ENCODE measurements at regions not wholly inside any gene's neighbourhood (a gene's known extent, or its start where the extent isn't known, plus 50 kb on each side); places are given as distances from the start of the nearest gene placed in this dataset.

GRCh38 chr2:150319085-150319484 lies 168.4 kb downstream of the RND3 start:
- DNase-seq (ENCODE audit: low spot score): no peak

- no peak for DNase-seq (ENCODE audit: low spot score)
Observed at GRCh38 chr2:150312271-150312670, 175.2 kb downstream of the RND3 start.

DNA sequence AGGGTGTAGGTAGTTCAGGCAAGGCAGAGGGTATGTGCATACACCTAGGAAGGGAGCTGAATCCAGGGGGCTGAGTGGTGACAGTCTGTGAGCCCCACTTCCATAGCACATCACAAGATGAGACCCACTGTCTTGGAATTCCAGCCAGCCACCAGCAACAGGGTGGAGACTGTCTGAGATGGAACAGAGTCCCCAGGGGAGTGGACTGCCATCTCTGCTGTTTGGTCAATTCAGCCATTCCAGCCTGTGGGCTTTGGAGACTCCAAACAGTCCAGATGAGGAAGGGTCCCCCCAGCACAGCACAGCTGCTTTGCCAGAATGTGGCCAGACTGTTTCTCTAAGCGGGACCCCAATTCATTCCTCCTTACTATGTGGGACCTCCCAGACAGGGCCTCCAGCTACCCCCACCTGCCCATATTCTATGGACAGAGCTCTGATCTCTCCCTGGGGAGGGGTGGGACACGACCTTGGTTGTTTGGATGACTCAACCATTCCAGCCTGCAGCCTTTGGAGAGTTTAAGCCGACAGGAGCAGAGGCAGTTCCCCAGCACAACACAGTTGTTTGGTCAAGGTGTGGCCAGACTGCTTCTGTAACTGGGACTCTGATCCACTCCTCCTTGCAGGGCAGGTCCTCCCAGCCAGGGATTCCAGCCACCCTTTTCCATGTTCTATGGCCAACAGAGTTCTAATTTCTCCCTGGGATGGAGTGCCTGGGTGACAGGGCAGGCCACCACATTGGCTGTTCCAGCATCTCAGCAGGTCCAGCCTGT lies 178.0 kb downstream of the RND3 start:
- peak; percentile 76 for DNase-seq (ENCODE audit: low spot score)

DNA sequence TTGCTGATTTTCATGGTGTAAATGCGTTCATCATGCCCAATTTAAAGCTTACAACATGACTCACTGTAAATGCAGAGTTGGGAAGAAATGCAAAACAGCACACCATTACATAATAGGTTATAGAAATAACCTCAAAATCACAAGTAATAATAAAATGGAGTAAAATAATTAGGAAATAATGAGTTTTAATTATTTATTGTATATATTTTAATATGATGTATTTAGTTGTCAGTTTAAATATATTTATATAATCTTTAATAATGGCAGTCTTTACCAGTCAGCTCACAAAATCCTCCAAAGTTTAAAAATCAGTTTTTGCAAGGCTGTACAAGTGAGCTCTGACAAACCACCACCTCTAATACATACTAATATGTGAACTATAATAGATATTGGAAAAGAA lies 180.2 kb downstream of the RND3 start:
- DNase-seq (ENCODE audit: low spot score): no peak

GRCh38 chr2:150303281-150303680 lies 184.2 kb downstream of the RND3 start:
- no peak for DNase-seq (ENCODE audit: low spot score)

- DNase-seq (ENCODE audit: low spot score): no peak
Observed at GRCh38 chr2:150298571-150299305, 188.7 kb downstream of the RND3 start.

DNA sequence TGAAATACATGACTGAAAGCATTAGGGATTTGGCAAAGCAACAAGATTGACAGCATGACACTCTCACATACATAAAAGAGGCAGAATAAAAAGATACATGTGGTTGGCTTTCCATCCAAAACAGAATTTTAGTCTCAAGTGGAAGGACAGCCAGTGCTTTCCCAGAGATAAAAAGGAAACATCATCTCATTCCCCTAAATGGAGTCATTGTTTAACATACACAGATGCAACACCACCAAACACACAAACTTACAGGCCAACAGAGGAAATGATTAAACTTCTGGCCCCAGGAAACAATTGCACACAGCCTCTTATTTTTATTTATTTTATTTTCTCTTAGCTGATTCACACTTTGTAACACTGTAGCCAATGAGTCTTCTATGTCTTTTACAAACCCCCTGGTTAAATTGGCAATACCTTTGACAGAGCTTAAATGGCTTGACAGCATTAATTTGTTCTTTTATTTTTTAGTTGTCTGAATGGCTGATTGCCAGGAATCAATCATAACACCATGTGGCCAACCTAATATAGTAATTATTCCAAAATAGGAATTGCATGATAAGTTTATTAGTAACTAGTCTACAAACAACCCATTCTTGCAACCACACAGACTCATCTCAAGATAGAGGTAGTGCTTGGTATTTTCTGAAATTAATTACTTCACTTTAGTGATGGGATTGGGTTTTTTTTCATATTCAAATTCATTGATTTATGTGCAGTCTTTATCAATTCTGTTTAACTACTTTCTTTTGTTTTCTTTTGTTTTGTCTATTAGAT lies 190.5 kb downstream of the RND3 start:
- DNase-seq (ENCODE audit: low spot score): no peak

DNA sequence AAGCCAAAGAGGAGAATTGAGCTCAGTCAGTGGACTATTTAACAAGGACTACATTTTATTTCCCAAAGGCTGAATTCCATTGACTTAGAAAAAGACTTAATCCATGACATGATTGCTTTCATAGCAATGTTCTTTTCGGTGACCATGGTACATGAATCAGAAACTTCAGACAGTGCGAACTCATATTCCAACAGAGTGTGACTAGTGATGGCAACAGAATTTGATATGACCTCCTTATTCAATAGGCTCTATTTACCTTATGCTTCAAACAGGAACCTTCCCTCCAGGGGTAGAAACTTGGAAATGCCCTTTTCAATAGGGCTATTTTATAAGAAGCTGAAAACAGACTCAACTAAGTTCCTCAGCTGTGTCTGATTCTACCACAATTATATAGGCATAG lies 191.9 kb downstream of the RND3 start:
- DNase-seq (ENCODE audit: low spot score): no peak

- DNase-seq (ENCODE audit: low spot score): no peak
Observed at GRCh38 chr2:150293771-150294170, 193.7 kb downstream of the RND3 start.

GRCh38 chr2:150292807-150293206 lies 194.7 kb downstream of the RND3 start:
- no peak for DNase-seq (ENCODE audit: low spot score)

GRCh38 chr2:150292192-150292591 lies 195.3 kb downstream of the RND3 start:
- no peak for DNase-seq (ENCODE audit: low spot score)

DNA sequence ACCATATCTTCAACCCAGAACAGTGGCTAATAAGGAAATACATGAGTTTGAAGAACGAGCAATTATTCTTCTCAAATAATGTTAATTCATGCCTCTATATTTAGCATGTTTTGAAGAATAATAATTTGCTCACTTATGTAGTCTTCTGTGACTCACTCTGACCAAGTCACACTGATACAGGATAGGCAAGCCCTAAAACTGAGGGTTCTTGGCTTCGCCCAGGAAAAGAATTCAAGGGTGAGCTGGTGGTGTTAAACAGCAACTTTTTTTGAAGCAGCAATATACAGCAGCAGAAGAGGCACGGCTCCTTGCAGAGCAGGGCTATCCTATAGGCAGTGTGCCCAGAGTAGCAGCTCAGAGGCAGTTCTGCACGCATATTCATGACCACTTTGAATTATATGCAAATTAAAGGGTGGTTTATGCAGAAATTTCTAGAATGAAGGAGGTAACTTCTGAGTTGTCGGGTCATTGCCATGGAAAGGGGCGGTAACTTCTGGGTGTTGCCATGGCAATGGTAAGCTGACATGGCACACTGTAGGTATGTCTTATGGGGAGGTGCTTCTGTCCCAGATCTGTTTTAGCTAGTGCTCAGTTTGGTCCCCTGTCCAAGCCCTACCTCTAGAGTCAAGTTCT lies 200.6 kb downstream of the RND3 start:
- DNase-seq (ENCODE audit: low spot score): peak; percentile 89

- DNase-seq (ENCODE audit: low spot score): no peak
Observed at GRCh38 chr2:150284116-150284515, 203.4 kb downstream of the RND3 start.

- no peak for DNase-seq (ENCODE audit: low spot score)
Observed at GRCh38 chr2:150282771-150283371, 204.6 kb downstream of the RND3 start.

DNA sequence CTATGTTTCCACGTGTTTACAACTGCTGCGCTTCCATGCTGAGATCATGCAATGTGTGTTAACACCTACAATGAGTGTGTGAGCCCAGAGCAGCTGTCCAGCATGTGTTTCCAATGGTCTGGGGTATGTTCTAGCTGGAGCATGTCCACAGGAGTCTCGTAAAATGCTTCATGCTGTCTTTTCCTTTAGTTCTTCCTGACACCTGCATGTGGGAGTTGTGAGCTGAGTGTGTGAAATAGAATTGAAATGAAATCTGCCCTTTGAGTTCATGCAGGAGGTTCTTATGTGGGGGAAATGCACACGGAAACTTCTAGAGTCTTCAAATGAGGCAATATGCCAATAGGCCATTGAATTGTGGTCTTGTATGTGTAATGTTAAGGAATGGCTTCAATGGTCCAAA lies 205.1 kb downstream of the RND3 start:
- DNase-seq (ENCODE audit: low spot score): no peak

DNA sequence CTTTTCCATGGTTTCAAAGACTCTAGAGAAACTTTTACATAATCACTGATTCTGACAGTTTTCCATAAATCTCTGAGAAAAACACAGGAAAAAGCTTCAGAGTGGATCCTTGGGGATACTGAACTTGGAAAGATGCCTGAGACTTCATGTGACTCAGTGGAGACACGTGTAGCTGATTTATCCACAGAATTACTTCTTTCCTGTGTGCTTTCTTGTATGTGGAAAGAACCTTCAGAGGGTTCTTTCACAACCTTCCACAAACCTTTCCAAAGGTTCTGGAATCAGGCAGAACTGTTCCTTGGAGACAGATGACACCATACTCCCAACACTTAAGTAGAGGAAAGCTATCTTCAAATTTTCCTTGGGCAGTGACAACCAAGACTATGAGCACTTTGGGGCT lies 207.2 kb downstream of the RND3 start:
- no peak for DNase-seq (ENCODE audit: low spot score)

- no peak for DNase-seq (ENCODE audit: low spot score)
Observed at GRCh38 chr2:150279686-150280085, 207.8 kb downstream of the RND3 start.

DNA sequence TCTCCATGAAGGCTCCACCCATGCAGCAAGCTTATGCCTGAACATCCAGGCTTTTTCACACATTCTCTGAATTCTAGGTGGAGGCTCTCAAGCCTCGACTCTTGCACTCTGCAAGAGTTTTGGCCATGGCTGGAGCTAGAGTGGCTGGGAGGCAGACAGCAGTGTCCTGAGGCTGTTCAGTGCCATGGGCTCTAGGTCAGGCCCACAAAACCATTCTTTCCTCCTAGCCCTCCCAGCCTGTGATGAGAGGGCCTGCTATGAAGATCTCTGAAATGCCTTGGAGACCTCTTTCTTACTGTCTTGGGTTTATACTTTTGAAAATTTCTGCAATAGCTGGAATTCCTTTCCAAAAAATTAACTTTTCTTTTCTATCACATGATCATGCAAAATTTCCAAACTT lies 210.7 kb downstream of the RND3 start:
- DNase-seq (ENCODE audit: low spot score): no peak

- no peak for DNase-seq (ENCODE audit: low spot score)
Observed at GRCh38 chr2:150274108-150274507, 213.4 kb downstream of the RND3 start.

DNA sequence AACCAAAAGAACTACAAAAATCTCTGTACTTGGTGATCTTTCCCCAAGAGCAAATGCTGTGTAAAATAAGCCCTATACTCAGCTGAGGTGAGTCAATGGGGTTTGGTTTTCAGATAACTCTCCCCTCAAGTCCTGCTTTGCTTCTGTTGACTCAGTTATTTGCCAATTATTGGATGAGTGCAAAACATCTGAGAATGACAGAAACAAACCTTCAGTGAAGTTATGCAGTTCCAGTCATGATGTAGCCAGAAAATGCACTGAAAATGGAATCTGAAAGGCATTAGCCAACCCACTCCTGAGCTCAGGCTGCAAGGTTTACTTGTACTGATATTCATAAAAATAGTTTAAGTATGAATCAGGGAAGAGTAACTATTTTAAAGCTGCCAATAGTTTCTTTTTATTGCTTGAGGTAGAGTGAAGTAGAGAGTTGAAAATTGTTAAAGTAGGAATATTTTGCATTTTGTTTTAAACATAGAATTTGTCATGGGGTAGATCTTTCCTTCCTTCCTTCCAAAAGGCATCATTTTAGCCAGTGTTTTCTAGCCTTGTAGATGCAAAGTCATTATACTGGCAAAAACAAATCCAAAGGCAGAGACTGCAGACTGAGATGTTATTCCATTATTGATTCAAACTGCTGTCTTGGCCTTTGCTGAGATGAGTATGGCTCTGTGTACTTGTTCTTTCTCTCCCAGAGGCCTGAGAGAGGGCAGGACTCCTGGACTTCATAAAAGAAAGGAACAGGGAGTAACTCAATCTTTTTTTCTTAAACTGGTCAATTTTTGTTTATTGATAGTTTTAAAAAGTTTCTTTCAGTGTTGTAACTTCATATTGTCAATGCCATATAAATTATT lies 215.3 kb downstream of the RND3 start:
- peak; percentile 22 for DNase-seq (ENCODE audit: low spot score)

All from HT-29 (cell line).